B cell (primary cell): ENCODE measurements at regions not wholly inside any gene's neighbourhood (a gene's known extent, or its start where the extent isn't known, plus 50 kb on each side); places are given as distances from the start of the nearest gene placed in this dataset.
"Not testable (repeated sequence)": the region's sequence is repeated elsewhere in the genome, so short reads cannot be mapped to it uniquely, and the experiment has no call there.

Source experiments
- ATAC-seq: fragments of 200-7000 bp; cut with Tn5 transposase; one replicate; pipeline ENCODE4 v1.10.0; 2021; ENCODE audit warnings: low read depth, mild to moderate bottlenecking, moderate number of reproducible peaks, moderate library complexity
- CTCF ChIA-PET: fragments of 350-600 bp; sonication (Branson Sonifier 250); formaldehyde crosslinking; loops from one replicate; lab custom pipeline; 2021; ENCODE audit warnings: antibody characterized with exemption, inconsistent platforms; lab: Charles Lee
- POLR2A ChIA-PET: fragments of 350-600 bp; sonication (Branson Sonifier 250); formaldehyde crosslinking; loops from one replicate; lab custom pipeline; 2021; ENCODE audit warnings: antibody characterized with exemption; lab: Charles Lee
- DNase-seq: peaks from one replicate; pipeline ENCODE4 v3.0.0; 2013
- H2AFZ ChIP-seq: 2 replicates; pipeline ENCODE4 v1.6.1; 2012; ENCODE audit warnings: mild to moderate bottlenecking, low read depth, low read length; ENCODE audit not compliant: insufficient read depth, poor library complexity, severe bottlenecking
- H3K27ac ChIP-seq, 2 donors: 1 replicate in 1 of 2; 2 replicates in 1 of 2; pipeline ENCODE4 v1.5.1; 2012 to 2013; ENCODE audit warnings: low read length in 2 of 2, mild to moderate bottlenecking in 2 of 2, moderate library complexity in 1 of 2
- H3K27me3 ChIP-seq, 4 experiments: fragments of 200-600 bp in 1 of 4; sonication (generic) in 1 of 4; replicated peaks in 1 of 4; 1 replicate in 2 of 4; 2 replicates in 2 of 4; pipeline versions ENCODE4 v1.6.1 to v1.7.0; 2013 to 2016; ENCODE audit warnings: low read length in 3 of 4, mild to moderate bottlenecking in 2 of 4, mixed read lengths in 1 of 4, moderate library complexity in 1 of 4; ENCODE audit not compliant: insufficient read depth in 4 of 4, control insufficient read depth in 3 of 4; ENCODE audit errors: control extremely low read depth in 1 of 4
- H3K36me3 ChIP-seq, 2 experiments: replicated peaks in 1 of 2; 1 replicate in 1 of 2; 2 replicates in 1 of 2; pipeline versions ENCODE4 v1.6.1 to v1.7.1; 2013; ENCODE audit warnings: low read length in 1 of 2; ENCODE audit not compliant: insufficient read depth in 2 of 2, control insufficient read depth in 1 of 2; ENCODE audit errors: control extremely low read depth in 1 of 2, extremely low read depth in 1 of 2
- H3K4me1 ChIP-seq, 2 donors: fragments of 200-600 bp in 1 of 2; sonication (generic) in 1 of 2; 1 replicate in 1 of 2; 2 replicates in 1 of 2; pipeline versions ENCODE4 v1.5.1 to v1.6.1; 2013 to 2017; ENCODE audit warnings: low read length in 2 of 2; ENCODE audit not compliant: control insufficient read depth in 2 of 2, insufficient read depth in 2 of 2
- H3K4me2 ChIP-seq: replicated peaks from 2 replicates; pipeline ENCODE3; 2012; ENCODE audit warnings: mild to moderate bottlenecking, low read depth, low read length; ENCODE audit not compliant: poor library complexity, severe bottlenecking
- H3K4me3 ChIP-seq, 5 experiments: fragments of 200-600 bp in 1 of 5; sonication (generic) in 1 of 5; 1 replicate in 3 of 5; 2 replicates in 2 of 5; pipeline versions ENCODE4 v1.5.1 to v1.7.0; 2011 to 2016; ENCODE audit warnings: low read length in 4 of 5, mild to moderate bottlenecking in 4 of 5, low read depth in 2 of 5, control low read depth in 1 of 5, moderate library complexity in 1 of 5; ENCODE audit not compliant: insufficient read depth in 1 of 5; ENCODE audit errors: control extremely low read depth in 1 of 5, extremely low read depth in 1 of 5
- H3K79me2 ChIP-seq: fragments of 200-600 bp; sonication (generic); one replicate; pipeline ENCODE4 v1.6.0; 2016; ENCODE audit warnings: low read length; ENCODE audit not compliant: control insufficient read depth, insufficient read depth
- H3K9ac ChIP-seq: fragments of 200-600 bp; sonication (generic); 2 replicates; pipeline ENCODE4 v1.6.1; 2017; ENCODE audit warnings: mild to moderate bottlenecking, low read length, moderate library complexity
- H3K9me3 ChIP-seq, 3 donors: one replicate each; pipeline versions ENCODE4 v1.6.1 to v1.7.1; 2013; ENCODE audit warnings: low read length in 2 of 3; ENCODE audit not compliant: control insufficient read depth in 2 of 3, insufficient read depth in 1 of 3; ENCODE audit errors: control extremely low read depth in 1 of 3
- H4K20me1 ChIP-seq: 2 replicates; pipeline ENCODE4 v1.6.0; 2012; ENCODE audit warnings: mild to moderate bottlenecking, low read length; ENCODE audit not compliant: insufficient read depth, control insufficient read depth, poor library complexity, severe bottlenecking
- H3K27ac Mint-ChIP-seq: one replicate; pipeline ENCODE4 v1.8.0; 2021; ENCODE audit warnings: mixed read lengths
- H3K27me3 Mint-ChIP-seq: one replicate; pipeline ENCODE4 v1.8.0; 2021; ENCODE audit warnings: mixed read lengths
- H3K4me1 Mint-ChIP-seq: one replicate; pipeline ENCODE4 v1.8.0; 2021; ENCODE audit warnings: mixed read lengths
- H3K4me3 Mint-ChIP-seq: one replicate; pipeline ENCODE4 v1.8.0; 2021; ENCODE audit warnings: mixed read lengths
- H3K9me3 Mint-ChIP-seq: one replicate; pipeline ENCODE4 v1.8.0; 2022; ENCODE audit warnings: mixed read lengths; ENCODE audit not compliant: insufficient read depth
- WGBS: methylation state at CpG from one replicate; pipeline ENCODE4 v1.1.5; 2013; ENCODE audit warnings: missing lambda C conversion rate; ENCODE audit not compliant: insufficient coverage; 5-methylcytosine and 5-hydroxymethylcytosine counted together
- intact Hi-C: fragments of 100-400 bp; cut with micrococcal nuclease; formaldehyde crosslinking; loops from one replicate; pipeline ENCODE4 v1.10.0; 2022

GRCh38 chr13:111058339-111058738, 56.8 kb upstream of the ARHGEF7 start:
- H3K9me3 Mint-ChIP-seq, H3K4me3 Mint-ChIP-seq, H3K4me1 ChIP-seq, H3K4me3 ChIP-seq, H3K9me3 ChIP-seq, H3K4me1 Mint-ChIP-seq, DNase-seq, H3K79me2 ChIP-seq, H2AFZ ChIP-seq, H3K27me3 ChIP-seq, ATAC-seq, H3K9ac ChIP-seq, POLR2A ChIA-PET, H3K27ac ChIP-seq, H3K27ac Mint-ChIP-seq, H3K4me2 ChIP-seq, H3K36me3 ChIP-seq, H4K20me1 ChIP-seq: not testable (repeated sequence)
- H3K27me3 Mint-ChIP-seq: peaks cover 70% of the 10 kb centered on the region
- CTCF ChIA-PET: interaction anchor here (4.9 kb wide), 1 partner anchor 9 kb away, joined by 35 read pairs; no protein-coding TSS in a partner anchor
- intact Hi-C loops: loop anchor here (10.0 kb wide), 1 partner anchor 834 kb away; no protein-coding TSS in a partner anchor

DNA sequence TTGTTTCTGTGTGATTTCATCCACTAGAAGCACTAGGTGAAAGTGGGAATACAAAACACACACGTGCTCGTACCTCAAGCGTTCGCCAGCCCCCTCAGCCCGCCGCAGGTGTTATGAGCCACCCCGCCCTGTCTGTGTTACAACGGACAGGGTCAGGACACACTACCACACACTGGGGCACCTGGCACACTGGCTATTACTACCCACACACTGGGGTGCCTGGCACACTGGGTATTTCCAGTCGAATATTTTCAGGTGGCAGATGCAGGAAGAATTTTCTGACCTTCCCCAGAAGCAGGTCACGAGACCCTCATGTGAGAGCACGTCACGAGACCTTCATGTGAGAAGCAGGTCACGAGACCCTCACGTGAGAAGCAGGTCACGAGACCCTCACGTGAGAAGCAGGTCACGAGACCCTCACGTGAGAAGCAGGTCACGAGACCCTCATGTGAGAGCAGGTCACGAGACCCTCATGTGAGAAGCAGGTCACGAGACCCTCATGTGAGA, 63.3 kb upstream of the ARHGEF7 start:
- intact Hi-C loops: loop anchor here (10.0 kb wide), 1 partner anchor 827 kb away; no protein-coding TSS in a partner anchor
- H3K27me3 Mint-ChIP-seq: peaks cover 19% of the 10 kb centered on the region
- H3K36me3 ChIP-seq, H3K27ac ChIP-seq, H3K9me3 Mint-ChIP-seq, H3K79me2 ChIP-seq, DNase-seq, H2AFZ ChIP-seq, CTCF ChIA-PET, H3K4me1 Mint-ChIP-seq, H3K4me1 ChIP-seq, H4K20me1 ChIP-seq, H3K27me3 ChIP-seq, H3K4me2 ChIP-seq, ATAC-seq, POLR2A ChIA-PET, H3K27ac Mint-ChIP-seq, H3K4me3 ChIP-seq, H3K4me3 Mint-ChIP-seq, H3K9ac ChIP-seq, H3K9me3 ChIP-seq: not testable (repeated sequence)
- WGBS: 94% methylated on average over 16 of the region's 21 CpGs
